ENCODE measurements at regions not wholly inside any gene's neighbourhood (a gene's known extent, or its start where the extent isn't known, plus 50 kb on each side); places are given as distances from the start of the nearest gene placed in this dataset.

- TF ChIP-seq, protein P1, sequence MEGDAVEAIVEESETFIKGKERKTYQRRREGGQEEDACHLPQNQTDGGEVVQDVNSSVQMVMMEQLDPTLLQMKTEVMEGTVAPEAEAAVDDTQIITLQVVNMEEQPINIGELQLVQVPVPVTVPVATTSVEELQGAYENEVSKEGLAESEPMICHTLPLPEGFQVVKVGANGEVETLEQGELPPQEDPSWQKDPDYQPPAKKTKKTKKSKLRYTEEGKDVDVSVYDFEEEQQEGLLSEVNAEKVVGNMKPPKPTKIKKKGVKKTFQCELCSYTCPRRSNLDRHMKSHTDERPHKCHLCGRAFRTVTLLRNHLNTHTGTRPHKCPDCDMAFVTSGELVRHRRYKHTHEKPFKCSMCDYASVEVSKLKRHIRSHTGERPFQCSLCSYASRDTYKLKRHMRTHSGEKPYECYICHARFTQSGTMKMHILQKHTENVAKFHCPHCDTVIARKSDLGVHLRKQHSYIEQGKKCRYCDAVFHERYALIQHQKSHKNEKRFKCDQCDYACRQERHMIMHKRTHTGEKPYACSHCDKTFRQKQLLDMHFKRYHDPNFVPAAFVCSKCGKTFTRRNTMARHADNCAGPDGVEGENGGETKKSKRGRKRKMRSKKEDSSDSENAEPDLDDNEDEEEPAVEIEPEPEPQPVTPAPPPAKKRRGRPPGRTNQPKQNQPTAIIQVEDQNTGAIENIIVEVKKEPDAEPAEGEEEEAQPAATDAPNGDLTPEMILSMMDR (conservative IDR thresholded peaks at IDR 0.05), result no peak
- no peak for TF ChIP-seq ZFX (IDR thresholded peaks at IDR 0.05)
Observed at GRCh38 chr7:136527554-136527953, 340.9 kb upstream of the CHRM2 start.

Data from C4-2B (cell line).